ENCODE measurements at regions not wholly inside any gene's neighbourhood (a gene's known extent, or its start where the extent isn't known, plus 50 kb on each side); places are given as distances from the start of the nearest gene placed in this dataset.

- TF ChIP-seq EZH2phosphoT487 (IDR thresholded peaks at IDR 0.05; ENCODE audit: low read depth) = no peak
- no peak for TF ChIP-seq CTCF (IDR thresholded peaks at IDR 0.05; ENCODE audit: low read depth, low read length)
These were observed 170.5 kb upstream of the WSCD1 start for GRCh38 chr17:5899496-5900195.
